Stimulated activated CD8-positive, alpha-beta memory T cell treated with anti-CD3 and anti-CD28 coated beads, Interleukin-15, amount 100 ng/mL, for 4 hours (primary cell): ENCODE measurements at regions not wholly inside any gene's neighbourhood (a gene's known extent, or its start where the extent isn't known, plus 50 kb on each side); places are given as distances from the start of the nearest gene placed in this dataset.
"Not testable (repeated sequence)": the region's sequence is repeated elsewhere in the genome, so short reads cannot be mapped to it uniquely, and the experiment has no call there.

ENCODE experiments used
- DNase-seq, 2 donors: peaks; one replicate each; pipeline ENCODE4 v3.0.0-alpha.2; 2020; ENCODE audit warnings: low read depth in 2 of 2

- DNase-seq = no peak
Observed at GRCh38 chr1:221573756-221574155, 168.1 kb downstream of the DUSP10 start.

- no peak for DNase-seq
Observed at GRCh38 chr1:221574529-221574928, 167.4 kb downstream of the DUSP10 start.

DNA sequence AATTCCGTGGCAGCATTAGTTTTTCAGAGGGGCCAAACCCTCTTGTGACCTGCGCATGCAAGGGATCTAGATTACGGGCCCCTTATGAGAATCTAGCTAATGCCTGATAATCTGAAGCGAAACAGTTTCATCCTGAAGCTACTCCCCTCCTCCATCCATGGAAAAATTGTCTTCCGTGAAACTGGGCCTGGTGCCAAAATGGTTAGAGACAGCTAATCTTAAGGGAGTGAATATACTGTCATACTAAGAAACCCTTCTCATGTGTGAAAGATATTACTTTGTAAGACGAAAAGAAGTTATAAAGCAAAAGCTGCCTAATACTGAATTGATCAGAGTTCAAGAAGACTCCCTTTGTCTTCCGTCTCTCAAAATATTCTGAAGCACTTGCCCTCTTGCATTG is 166.3 kb downstream of the DUSP10 start:
- DNase-seq = no peak

GRCh38 chr1:221576268-221576667 is 165.6 kb downstream of the DUSP10 start:
- no peak for DNase-seq

GRCh38 chr1:221583465-221583864 is 158.4 kb downstream of the DUSP10 start:
- DNase-seq = no peak

GRCh38 chr1:221587013-221587412 is 154.9 kb downstream of the DUSP10 start:
- DNase-seq = not testable (repeated sequence)

DNA sequence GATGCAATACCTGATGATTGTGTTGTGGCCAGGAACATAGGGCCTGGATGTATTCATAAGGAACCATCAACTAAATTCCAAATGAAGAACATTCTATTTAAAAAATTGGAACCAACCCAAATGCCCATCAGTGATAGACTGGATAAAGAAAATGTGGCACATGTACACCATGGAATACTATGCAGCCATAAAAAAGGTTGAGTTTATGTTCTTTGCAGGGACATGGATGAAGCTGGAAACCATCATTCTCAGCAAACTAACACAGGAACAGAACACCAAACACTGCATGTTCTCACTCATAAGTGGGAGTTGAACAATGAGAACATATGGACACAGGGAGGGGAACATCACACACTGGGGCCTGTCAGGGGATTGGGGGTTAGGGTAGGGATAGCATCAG is 150.6 kb downstream of the DUSP10 start:
- not testable (repeated sequence) for DNase-seq

DNA sequence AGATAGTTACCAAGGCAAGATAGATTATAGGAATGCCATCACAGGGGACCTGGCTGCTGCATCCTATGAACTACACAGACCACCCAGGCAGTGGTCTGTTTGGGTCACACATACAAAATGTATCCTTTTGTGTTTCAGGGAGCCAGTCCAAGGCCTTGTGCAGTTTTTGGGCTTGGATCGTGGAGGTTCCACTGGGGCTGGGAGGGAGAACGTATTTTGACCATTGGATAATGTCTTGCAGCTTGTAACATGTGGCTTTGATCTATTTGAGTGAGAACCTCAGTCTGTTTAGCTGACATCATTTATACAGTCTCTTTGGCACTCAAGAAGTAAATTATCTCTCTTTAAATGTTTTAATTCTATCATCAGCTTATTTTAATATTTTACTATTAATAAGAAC is 147.3 kb downstream of the DUSP10 start:
- no peak for DNase-seq

DNA sequence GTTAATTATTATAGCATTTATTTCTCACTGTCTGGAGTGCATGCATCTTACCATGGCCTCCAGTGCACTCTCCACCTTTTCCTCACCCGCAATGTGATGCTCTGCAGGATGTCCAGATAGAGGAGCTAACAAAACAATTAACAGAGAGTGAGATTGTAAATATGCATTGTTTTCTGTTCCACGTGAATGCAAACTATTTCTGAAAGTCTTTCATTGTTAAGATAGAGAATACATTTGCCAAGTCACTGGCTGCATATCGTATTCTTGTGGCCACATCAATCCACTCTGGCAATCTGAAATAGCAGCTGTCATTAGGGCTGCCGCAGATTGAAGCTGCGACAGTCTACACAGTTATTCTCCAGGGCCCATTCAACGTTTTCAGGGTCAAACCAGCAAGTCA is 143.8 kb downstream of the DUSP10 start:
- DNase-seq = no peak

DNA sequence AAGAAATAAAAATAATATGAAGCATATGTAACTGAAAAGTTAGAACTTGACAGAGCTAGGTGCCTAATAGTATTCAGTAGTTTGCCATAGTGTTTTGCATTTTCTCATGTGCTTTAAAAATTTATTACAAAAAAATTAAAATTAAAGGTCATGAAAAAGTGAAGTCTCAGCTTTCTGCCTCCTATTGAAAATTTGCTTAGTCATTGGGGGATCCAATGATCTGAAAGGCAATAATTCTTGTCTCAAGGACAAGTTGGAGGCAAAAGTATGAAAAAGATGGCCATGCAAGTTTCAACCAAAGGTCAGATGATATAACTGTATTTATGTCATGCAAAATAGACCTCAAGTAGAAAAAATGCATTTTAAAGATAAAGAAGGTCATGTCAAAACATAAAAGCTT is 140.7 kb downstream of the DUSP10 start:
- DNase-seq = no peak

DNA sequence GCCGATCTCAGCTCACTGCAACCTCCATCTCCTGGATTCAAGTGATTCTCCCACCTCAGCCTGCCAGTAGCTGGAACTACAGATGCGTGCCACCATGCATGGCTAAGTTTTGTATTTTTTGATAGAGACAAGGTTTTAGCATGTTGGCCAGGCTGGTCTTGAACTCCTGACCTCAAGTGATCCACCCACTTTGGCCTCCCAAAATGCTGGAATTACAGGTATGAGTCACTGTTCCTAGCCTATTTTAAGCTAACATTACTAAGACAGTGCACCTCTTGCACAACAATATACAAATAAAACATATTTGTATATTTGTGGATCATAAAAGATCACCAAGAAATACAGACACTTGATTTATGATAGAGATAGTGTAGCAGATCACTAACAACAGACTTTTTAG is 139.1 kb downstream of the DUSP10 start:
- DNase-seq = no peak

DNA sequence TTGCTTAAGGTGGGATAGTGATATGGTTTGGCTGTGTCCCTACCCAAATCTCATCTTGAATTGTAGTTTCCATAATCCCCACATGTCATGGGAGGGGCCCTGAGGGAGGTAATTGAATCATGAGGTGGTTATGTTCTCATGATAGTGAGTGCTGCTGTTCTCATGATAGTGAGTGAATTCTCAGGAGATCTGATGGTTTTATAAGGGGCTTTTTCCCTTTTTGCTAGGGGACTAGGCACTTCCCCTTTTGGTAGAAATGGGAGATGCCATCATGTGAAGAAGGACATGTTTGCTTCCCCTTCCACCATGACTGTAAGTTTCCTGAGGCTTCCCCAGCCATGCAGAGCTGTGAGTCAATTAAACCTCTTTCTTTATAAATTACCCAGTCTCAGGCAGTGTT is 137.5 kb downstream of the DUSP10 start:
- DNase-seq = not testable (repeated sequence)

DNA sequence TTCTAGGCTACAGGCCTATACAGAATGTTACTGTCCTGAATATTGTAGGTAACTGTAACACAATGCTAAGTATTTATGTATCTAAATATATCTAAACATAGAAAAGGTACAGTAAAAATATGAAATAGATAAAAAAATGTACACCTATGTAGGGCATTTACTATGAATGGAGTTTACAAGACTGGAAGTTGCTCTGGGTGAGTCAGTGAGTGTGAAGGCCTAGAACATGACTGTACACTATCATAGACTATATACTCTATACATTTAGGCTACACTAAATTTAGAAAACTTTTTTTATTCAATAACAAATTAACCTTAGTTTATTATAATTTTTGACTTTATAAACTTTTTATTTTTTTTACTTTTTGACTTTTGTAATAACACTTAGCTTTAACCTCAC is 136.9 kb downstream of the DUSP10 start:
- no peak for DNase-seq

DNA sequence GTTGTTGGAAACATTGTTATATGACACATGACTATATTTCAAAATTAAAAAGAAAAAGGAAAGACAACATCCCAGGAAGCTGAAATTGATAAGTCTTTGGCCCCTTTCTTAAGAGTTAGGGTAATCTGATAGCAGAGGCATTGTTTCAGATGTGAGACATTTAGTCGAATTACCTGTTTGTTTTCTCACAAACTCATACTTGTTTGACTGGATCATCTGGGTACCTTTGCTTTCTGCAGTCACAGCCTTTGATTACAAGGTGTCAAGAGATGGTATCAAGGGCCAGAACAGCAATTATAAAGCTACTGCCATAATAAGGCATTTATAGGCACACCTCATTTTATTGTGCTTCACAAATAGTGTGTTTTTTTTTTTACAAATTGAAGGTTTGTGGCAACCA is 136.3 kb downstream of the DUSP10 start:
- no peak for DNase-seq

DNA sequence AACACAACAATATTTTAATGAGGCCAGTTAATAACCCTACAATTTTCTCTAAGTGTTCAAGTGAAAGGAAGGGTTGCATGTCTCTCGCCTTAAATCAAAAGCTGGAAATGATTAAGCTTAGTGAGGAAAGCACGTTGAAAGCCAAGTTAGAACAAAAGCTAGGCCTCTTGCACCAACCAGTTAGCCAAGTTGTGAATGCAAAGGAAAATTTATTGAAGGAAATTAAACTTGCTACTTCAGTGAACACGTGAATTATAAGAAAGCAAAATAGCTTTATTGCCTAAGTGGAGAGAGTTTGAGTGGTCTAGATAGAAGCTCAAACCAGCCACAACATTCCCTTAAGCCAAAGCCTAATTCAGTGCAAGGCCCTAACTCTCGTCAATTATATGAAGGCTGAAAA is 135.6 kb downstream of the DUSP10 start:
- no peak for DNase-seq

DNA sequence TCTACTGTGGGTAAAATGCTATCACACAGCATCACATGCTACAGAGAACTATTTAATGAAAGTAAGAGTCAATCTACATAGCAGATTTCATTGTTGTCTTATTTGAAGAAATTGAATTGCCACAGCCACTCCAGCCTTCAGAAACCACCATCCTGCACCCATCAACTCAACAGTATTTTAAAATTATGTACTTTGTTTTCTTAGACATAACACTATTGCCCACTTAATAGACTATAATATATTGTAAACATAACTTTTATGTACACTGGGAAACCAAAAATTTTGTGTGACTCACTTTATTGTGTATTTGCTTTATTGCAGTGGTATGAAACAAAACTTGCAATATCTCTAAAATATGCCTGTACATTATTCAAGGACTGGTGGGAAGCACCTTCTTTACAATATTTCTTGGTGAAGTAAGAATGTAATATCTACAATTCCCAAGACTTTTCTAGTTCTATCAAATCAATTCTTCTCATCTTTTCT is 133.0 kb downstream of the DUSP10 start:
- no peak for DNase-seq

DNA sequence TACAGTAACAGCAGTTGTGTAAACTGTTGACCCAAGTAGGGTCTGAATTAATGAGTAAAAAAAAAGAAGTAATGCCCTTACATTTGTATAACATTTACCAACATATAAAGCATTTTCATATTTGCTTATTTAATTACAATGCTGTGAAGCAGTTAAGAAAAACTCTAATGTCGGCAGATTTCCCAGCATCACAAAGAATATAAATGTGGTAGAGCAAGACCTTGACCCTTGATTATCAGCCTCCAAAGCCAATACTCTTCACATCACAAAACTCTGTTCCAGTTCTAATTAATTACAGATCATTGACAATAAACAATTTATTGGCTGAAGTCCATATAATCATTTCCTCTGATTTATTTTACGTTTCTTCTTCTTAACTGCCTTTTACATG is 130.2 kb downstream of the DUSP10 start:
- no peak for DNase-seq

DNA sequence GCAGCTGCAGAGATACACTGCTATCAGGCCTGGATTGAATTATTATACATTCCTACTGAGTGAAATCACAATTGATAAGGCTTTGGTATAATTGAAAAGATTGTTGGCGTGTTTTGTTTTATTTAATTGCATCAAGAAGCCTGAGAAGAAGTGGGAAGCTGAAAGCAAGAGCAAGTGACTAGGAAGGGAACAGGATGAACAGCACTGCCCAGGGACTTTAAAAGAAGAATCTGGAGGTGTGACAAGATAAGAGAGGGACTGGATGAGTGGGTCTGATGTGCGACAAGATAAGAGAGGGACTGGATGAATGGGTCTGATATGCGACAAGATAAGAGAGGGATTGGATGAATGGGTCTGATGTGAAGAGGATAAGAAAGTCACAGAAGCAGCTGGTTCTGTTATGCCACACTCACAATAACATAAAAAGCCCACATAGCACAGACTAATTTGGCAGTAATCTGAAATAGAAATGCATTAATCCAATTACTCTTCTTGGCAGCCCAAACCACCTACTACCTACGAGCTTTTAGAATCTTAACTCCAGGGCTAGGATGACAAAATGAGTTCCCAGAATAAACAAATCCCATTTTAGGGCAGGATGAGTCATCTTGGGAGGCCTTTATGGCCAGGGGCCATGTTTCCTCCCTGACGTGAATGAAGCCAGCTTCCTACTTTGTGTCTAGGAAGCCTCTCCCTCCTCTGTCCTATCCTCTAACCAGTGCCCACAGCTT is 129.7 kb downstream of the DUSP10 start:
- DNase-seq = no peak

GRCh38 chr1:221620437-221621384 is 121.2 kb downstream of the DUSP10 start:
- DNase-seq = no peak

GRCh38 chr1:221621683-221622082 is 120.2 kb downstream of the DUSP10 start:
- DNase-seq = no peak

DNA sequence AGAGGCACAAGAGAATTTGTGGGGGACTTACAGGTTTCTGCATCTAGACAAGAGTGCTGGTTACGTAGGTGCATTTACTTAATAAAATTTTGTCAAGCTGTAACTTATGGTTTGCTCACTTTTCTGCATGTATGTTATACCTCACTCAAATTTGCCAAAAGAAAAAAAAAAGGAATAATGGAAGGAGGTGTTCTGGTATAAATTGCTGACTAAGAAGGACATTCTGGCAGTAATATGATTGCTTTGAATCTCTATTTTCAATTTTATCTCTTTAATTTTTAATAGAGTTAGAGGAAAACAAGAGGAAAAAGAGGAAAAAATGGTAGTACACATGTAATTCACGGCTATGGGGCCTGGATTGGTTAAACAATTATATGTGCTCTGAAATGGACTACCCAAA is 119.5 kb downstream of the DUSP10 start:
- no peak for DNase-seq

GRCh38 chr1:221625026-221625425 is 116.9 kb downstream of the DUSP10 start:
- no peak for DNase-seq

- DNase-seq = no peak
Observed at GRCh38 chr1:221626041-221626440, 115.8 kb downstream of the DUSP10 start.
